ENCODE measurements at regions not wholly inside any gene's neighbourhood (a gene's known extent, or its start where the extent isn't known, plus 50 kb on each side); places are given as distances from the start of the nearest gene placed in this dataset.
A peak's percentile ranks its signal among the peaks of the same experiment; 100 is the strongest.
"Not testable (repeated sequence)": the region's sequence is repeated elsewhere in the genome, so short reads cannot be mapped to it uniquely, and the experiment has no call there.

DNA sequence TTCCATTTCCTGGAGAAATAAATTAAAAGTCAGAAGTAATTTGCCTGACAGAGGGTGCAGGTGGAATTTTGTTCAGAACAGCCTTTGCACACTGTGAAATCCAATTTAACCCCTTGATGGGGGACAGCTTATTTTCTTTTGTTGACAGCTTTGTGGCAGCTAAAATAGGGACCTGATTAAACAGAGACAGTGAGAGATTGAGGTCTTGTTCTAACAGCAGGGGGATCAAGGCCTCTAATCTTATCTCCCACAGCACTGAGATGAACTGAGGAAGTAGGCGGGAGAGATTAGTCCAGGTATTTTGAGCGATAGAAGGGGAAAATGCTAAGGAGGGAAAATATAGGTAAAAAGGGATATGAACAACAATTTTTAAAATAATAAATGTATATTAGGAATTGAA, 1491.4 kb upstream of the GOT2 start:
- Histone ChIP-seq H3K36me3 (replicated peaks) (no peaks in the 10 kb centered on the region), H3K4me3 (ENCODE audit: low read depth, low read length) (no peak overlapping the region), H3K27me3 (replicated peaks) (no peaks in the 10 kb centered on the region), H3K27ac (no peak overlapping the region)
- TF ChIP-seq, protein P1, sequence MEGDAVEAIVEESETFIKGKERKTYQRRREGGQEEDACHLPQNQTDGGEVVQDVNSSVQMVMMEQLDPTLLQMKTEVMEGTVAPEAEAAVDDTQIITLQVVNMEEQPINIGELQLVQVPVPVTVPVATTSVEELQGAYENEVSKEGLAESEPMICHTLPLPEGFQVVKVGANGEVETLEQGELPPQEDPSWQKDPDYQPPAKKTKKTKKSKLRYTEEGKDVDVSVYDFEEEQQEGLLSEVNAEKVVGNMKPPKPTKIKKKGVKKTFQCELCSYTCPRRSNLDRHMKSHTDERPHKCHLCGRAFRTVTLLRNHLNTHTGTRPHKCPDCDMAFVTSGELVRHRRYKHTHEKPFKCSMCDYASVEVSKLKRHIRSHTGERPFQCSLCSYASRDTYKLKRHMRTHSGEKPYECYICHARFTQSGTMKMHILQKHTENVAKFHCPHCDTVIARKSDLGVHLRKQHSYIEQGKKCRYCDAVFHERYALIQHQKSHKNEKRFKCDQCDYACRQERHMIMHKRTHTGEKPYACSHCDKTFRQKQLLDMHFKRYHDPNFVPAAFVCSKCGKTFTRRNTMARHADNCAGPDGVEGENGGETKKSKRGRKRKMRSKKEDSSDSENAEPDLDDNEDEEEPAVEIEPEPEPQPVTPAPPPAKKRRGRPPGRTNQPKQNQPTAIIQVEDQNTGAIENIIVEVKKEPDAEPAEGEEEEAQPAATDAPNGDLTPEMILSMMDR (IDR thresholded peaks at IDR 0.05; ENCODE audit: low read depth, low read length, missing control alignments) = no peak
- in situ Hi-C loops (cut with HindIII; ENCODE audit: low pct_ligation_motif_present, low sequenced_read_pairs) = no loop called here
- no peak for DNase-seq

DNA sequence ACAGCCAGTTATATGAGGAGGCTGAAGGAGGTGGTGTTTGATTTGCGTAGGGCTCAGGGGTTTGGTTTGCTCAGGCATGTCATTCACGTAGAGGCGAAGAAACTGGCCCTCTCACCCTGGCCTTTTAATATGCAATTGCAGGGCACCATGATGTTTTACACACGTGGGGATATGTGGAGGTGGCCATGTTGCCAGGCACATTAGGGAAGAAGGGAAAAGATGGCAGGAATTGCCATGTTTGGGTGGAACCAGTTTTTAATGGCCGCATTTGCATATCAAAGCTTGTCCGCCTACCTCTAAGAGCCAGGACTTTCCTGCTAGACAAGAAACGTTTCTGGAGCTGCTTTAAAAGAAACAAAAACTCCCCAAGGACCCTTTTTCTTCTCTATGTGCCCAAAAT, 1483.7 kb upstream of the GOT2 start:
- Histone ChIP-seq H3K27ac (no peak overlapping the region), H3K36me3 (replicated peaks) (no peaks in the 10 kb centered on the region), H3K27me3 (replicated peaks) (no peaks in the 10 kb centered on the region), H3K4me3 (ENCODE audit: low read depth, low read length) (no peak overlapping the region)
- in situ Hi-C loops (cut with HindIII; ENCODE audit: low pct_ligation_motif_present, low sequenced_read_pairs) = no loop called here
- TF ChIP-seq, protein P1 (IDR thresholded peaks at IDR 0.05; ENCODE audit: low read depth, low read length, missing control alignments) = no peak
- DNase-seq = no peak

DNA sequence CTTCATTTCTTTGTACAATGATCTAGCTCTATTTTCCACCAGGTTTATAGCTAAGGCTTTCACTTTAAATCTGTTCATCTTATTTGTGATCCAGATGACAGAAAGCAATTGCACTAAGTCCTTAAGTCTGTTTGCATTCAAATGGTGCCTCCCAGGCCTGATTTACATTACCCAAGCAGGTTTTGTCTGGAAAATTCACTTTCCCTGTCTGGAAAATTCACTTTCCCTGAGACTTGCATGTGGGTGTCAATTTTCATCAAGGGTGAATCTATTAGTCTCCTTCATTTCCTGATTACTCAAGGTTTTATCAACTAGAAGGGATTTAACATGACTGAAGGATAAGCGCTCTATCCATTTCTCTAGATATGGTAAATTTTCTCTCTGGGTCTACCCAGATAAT, 1480.2 kb upstream of the GOT2 start:
- Histone ChIP-seq H3K27ac (no peak overlapping the region), H3K36me3 (replicated peaks) (no peaks in the 10 kb centered on the region), H3K27me3 (replicated peaks) (no peaks in the 10 kb centered on the region), H3K4me3 (ENCODE audit: low read depth, low read length) (no peak overlapping the region)
- in situ Hi-C loops (cut with HindIII; ENCODE audit: low pct_ligation_motif_present, low sequenced_read_pairs) = no loop called here
- TF ChIP-seq, protein P1 (IDR thresholded peaks at IDR 0.05; ENCODE audit: low read depth, low read length, missing control alignments) = no peak
- DNase-seq = no peak

DNA sequence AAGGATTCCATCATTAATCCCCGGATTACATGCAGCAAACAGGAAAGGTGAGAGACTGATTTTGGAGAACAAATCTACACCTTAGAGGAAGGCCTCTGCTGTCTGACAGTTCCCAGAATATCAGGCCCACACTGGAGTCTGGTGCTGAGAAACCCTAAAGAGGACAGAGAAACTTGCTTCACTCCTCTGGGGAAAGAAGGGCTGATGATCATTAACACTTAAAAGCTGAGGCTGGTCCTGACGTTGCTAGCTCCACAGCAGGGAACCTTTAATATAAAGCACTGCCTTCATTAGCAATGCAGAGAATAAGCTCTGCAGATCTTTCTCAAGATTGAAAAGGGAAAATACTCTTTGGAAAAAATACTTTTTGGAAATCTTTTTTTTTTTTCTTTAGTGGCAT, 1472.4 kb upstream of the GOT2 start:
- no peaks in the 10 kb centered on the region for H3K36me3 ChIP-seq (replicated peaks)
- no peak overlapping the region for H3K4me3 ChIP-seq (ENCODE audit: low read depth, low read length)
- H3K27ac ChIP-seq = no peak overlapping the region
- no peak for DNase-seq
- in situ Hi-C loops (cut with HindIII; ENCODE audit: low pct_ligation_motif_present, low sequenced_read_pairs) = no loop called here
- TF ChIP-seq, protein P1 (IDR thresholded peaks at IDR 0.05; ENCODE audit: low read depth, low read length, missing control alignments) = no peak
- H3K27me3 ChIP-seq (replicated peaks) = no peaks in the 10 kb centered on the region

DNA sequence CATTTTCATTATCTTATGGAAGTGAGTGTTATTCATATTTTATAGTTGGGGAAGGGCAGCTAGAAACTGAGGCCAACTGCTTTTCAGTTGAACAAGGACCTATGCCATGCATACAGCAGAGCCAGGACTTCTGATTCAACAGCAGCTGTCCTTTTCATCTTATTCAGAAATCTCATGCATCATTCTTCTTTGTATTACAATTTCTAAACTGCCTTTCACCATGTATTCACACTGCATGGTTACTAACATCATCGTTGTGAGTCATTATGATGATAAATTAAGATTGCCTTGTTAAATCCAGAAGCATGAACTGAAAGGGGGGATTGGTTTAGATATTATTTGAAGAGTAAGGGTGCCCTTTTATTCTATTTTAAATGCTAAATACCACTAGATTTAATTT, 1470.1 kb upstream of the GOT2 start:
- in situ Hi-C loops (cut with HindIII; ENCODE audit: low pct_ligation_motif_present, low sequenced_read_pairs) = no loop called here
- no peak for DNase-seq
- Histone ChIP-seq H3K4me3 (ENCODE audit: low read depth, low read length) (no peak overlapping the region), H3K36me3 (replicated peaks) (no peaks in the 10 kb centered on the region), H3K27me3 (replicated peaks) (no peaks in the 10 kb centered on the region), H3K27ac (no peak overlapping the region)
- TF ChIP-seq, protein P1 (IDR thresholded peaks at IDR 0.05; ENCODE audit: low read depth, low read length, missing control alignments) = no peak

DNA sequence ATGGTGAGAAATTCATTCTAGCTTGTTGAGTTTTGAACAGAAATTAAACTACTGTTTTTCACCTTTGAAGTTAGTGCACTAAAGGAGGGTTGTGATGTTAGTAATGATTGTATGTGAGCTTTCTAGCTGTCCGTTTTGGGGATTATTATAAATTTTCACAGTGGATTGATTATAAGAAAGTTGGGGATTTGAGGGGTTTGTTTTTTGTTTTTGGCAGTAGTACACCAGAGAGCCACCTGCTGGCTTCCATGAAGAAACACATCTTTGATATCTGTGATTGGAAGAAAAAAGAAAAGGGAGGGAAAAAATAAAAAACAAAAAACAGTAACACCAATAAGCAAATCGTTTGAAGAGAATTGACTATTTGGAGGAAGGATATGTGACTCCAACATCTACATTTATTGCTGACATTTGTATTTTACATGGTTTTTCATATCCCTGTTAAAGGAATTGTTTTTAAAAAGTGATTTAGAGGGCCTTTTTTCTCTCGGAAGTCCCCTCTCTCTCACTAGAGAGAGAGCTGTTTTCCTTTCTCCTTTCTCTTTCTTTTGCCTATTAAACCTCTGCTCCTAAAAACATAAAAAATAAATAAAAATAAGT, 1469.5 kb upstream of the GOT2 start:
- in situ Hi-C loops (cut with HindIII; ENCODE audit: low pct_ligation_motif_present, low sequenced_read_pairs) = no loop called here
- Histone ChIP-seq H3K27ac (no peak overlapping the region), H3K27me3 (replicated peaks) (no peaks in the 10 kb centered on the region), H3K36me3 (replicated peaks) (no peaks in the 10 kb centered on the region), H3K4me3 (ENCODE audit: low read depth, low read length) (no peak overlapping the region)
- DNase-seq = no peak
- TF ChIP-seq, protein P1 (IDR thresholded peaks at IDR 0.05; ENCODE audit: low read depth, low read length, missing control alignments) = peak; percentile 61

DNA sequence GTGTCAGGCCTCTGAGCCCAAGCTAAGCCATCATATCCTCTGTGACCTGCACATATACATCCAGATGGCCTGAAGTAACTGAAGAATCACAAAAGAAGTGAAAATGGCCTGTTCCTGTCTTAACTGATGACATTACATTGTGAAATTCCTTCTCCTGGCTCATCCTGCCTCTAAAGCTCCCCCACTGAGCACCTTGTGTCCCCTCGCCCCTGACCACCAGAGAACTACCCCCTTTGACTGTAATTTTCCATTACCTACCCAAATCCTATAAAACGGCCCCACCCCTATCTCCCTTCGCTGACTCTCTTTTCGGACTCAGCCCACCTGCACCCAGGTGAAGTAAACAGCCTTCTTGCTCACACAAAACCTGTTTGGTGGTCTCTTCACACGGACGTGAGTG, 1466.6 kb upstream of the GOT2 start:
- H3K27me3 ChIP-seq (replicated peaks); H3K36me3 ChIP-seq (replicated peaks); H3K27ac ChIP-seq; H3K4me3 ChIP-seq (ENCODE audit: low read depth, low read length); DNase-seq; in situ Hi-C loops (cut with HindIII; ENCODE audit: low pct_ligation_motif_present, low sequenced_read_pairs): not testable (repeated sequence)
